MM.1S (cell line): ENCODE measurements at regions not wholly inside any gene's neighbourhood (a gene's known extent, or its start where the extent isn't known, plus 50 kb on each side); places are given as distances from the start of the nearest gene placed in this dataset.

Experiments used
- EZH2 ChIP-seq: fragments of 300-600 bp; sonication (generic); optimal IDR thresholded peaks from 2 replicates; pipeline ENCODE3; 2017; ENCODE audit warnings: low read depth, mild to moderate bottlenecking, antibody characterized with exemption, low read length, mixed read lengths
- EZH2phosphoT487 ChIP-seq: fragments of 300-600 bp; sonication (generic); IDR thresholded peaks from 2 replicates; pipeline ENCODE4 v1.6.1; 2018; ENCODE audit warnings: antibody characterized with exemption, low read length
- TF ChIP-seq, protein P1 (sequence below): fragments of 300-600 bp; sonication (generic); IDR thresholded peaks from 2 replicates; pipeline ENCODE4 v1.5.1; 2016; ENCODE audit warnings: antibody characterized with exemption, low read length, mixed read lengths

DNA sequence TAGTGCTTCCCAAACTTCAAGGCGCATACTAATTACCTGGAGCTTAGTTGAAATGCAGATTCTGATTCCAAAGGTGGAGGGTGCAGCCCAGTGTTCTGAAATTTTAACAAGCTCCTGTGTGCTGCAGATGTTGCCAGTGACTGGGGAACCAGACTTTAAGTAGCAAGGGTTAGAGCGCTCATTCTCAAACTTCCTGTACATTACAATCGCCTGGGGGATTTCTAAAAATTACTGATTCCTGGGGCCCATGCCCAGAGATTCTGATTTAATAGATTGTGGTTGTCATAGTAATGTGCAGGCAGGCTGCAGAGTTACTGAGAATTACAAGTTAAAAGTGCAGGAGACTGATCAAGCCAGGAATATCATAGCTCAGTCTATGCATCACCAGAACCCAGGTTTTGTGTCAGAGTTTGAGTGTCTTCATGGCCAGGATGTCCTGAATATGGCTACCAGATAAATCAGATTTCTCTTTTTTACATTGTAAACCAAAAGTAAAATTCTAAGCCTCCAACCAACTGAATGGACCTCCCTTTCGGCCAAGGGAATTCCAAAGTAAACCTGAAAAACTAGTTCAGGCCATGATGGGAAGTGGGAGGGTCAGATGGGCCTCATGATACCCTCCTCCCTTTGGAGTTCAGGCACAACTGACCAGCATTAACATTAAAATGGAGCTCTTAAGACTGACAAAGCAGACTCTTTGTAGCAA, 121.6 kb downstream of the ATXN3L start:
- TF ChIP-seq, protein P1, sequence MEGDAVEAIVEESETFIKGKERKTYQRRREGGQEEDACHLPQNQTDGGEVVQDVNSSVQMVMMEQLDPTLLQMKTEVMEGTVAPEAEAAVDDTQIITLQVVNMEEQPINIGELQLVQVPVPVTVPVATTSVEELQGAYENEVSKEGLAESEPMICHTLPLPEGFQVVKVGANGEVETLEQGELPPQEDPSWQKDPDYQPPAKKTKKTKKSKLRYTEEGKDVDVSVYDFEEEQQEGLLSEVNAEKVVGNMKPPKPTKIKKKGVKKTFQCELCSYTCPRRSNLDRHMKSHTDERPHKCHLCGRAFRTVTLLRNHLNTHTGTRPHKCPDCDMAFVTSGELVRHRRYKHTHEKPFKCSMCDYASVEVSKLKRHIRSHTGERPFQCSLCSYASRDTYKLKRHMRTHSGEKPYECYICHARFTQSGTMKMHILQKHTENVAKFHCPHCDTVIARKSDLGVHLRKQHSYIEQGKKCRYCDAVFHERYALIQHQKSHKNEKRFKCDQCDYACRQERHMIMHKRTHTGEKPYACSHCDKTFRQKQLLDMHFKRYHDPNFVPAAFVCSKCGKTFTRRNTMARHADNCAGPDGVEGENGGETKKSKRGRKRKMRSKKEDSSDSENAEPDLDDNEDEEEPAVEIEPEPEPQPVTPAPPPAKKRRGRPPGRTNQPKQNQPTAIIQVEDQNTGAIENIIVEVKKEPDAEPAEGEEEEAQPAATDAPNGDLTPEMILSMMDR: no peak
- TF ChIP-seq EZH2 (no peak), EZH2phosphoT487 (no peak)
